Smooth muscle cell (in vitro differentiated cells): ENCODE measurements at regions not wholly inside any gene's neighbourhood (a gene's known extent, or its start where the extent isn't known, plus 50 kb on each side); places are given as distances from the start of the nearest gene placed in this dataset.

Experiments
- DNase-seq: peaks from one replicate; lab custom pipeline; 2025; ENCODE audit not compliant: unreplicated experiment; lab: John Stamatoyannopoulos, UW
- H2AFZ ChIP-seq: fragments of 200-600 bp; sonication (generic); 2 replicates; pipeline ENCODE4 v1.6.0; 2016; ENCODE audit warnings: antibody characterized with exemption, low read depth, mild to moderate bottlenecking
- H3F3A ChIP-seq: fragments of 200-600 bp; sonication (generic); 2 replicates; pipeline ENCODE4 v1.6.0; 2017; ENCODE audit warnings: antibody characterized with exemption, low read depth
- H3K27ac ChIP-seq: fragments of 200-600 bp; sonication (generic); 2 replicates; pipeline ENCODE4 v1.5.1; 2016; ENCODE audit warnings: low read depth, mild to moderate bottlenecking
- H3K27me3 ChIP-seq: fragments of 200-600 bp; sonication (generic); 2 replicates; pipeline ENCODE4 v1.6.1; 2016; ENCODE audit warnings: low read depth, mild to moderate bottlenecking
- H3K36me3 ChIP-seq: fragments of 200-600 bp; sonication (generic); 2 replicates; pipeline ENCODE4 v1.5.1; 2016; ENCODE audit warnings: low read depth
- H3K4me1 ChIP-seq: fragments of 200-600 bp; sonication (generic); 2 replicates; pipeline ENCODE4 v1.5.1; 2016; ENCODE audit warnings: low read depth
- H3K4me2 ChIP-seq: fragments of 200-600 bp; sonication (generic); 2 replicates; pipeline ENCODE4 v1.6.0; 2016; ENCODE audit warnings: mild to moderate bottlenecking
- H3K4me3 ChIP-seq: fragments of 200-600 bp; sonication (generic); 2 replicates; pipeline ENCODE4 v1.5.1; 2016; ENCODE audit warnings: mild to moderate bottlenecking
- H3K79me2 ChIP-seq: fragments of 200-600 bp; sonication (generic); 2 replicates; pipeline ENCODE4 v1.6.0; 2016; ENCODE audit warnings: low read depth, mild to moderate bottlenecking
- H3K9ac ChIP-seq: fragments of 200-600 bp; sonication (generic); 2 replicates; pipeline ENCODE4 v1.6.0; 2016; ENCODE audit warnings: low read depth
- H3K9me3 ChIP-seq: fragments of 200-600 bp; sonication (generic); replicated peaks from 2 replicates; pipeline ENCODE4 v1.5.1; 2016; ENCODE audit warnings: low read depth
- H4K20me1 ChIP-seq: fragments of 200-600 bp; sonication (generic); 2 replicates; pipeline ENCODE4 v1.6.0; 2016; ENCODE audit warnings: low read depth
- CTCF ChIP-seq: fragments of 200-600 bp; sonication (generic); IDR thresholded peaks from 2 replicates; pipeline ENCODE4 v1.5.1; 2017; ENCODE audit warnings: borderline replicate concordance, mild to moderate bottlenecking, antibody characterized with exemption; ENCODE audit not compliant: insufficient read depth, poor library complexity, severe bottlenecking
- WGBS: methylation state at CpG from one replicate; pipeline ENCODE4 v1.1.7; 2016; ENCODE audit warnings: low lambda C conversion rate; 5-methylcytosine and 5-hydroxymethylcytosine counted together

GRCh38 chr9:78884611-78885150 lies 587.8 kb downstream of the PSAT1 start:
- Histone ChIP-seq H2AFZ (no peak overlapping the region), H3K79me2 (no peaks in the 10 kb centered on the region), H3K4me3 (no peak overlapping the region), H3K4me2 (no peak overlapping the region), H3K4me1 (no peaks in the 10 kb centered on the region), H3F3A (no peaks in the 10 kb centered on the region), H4K20me1 (no peaks in the 10 kb centered on the region), H3K27ac (no peak overlapping the region), H3K9ac (no peak overlapping the region), H3K36me3 (no peaks in the 10 kb centered on the region), H3K27me3 (no peaks in the 10 kb centered on the region), H3K9me3 (no peaks in the 10 kb centered on the region)
- 98% methylated on average over 4 of the region's 4 CpGs for WGBS
- no peak for DNase-seq
- TF ChIP-seq CTCF = no peak

DNA sequence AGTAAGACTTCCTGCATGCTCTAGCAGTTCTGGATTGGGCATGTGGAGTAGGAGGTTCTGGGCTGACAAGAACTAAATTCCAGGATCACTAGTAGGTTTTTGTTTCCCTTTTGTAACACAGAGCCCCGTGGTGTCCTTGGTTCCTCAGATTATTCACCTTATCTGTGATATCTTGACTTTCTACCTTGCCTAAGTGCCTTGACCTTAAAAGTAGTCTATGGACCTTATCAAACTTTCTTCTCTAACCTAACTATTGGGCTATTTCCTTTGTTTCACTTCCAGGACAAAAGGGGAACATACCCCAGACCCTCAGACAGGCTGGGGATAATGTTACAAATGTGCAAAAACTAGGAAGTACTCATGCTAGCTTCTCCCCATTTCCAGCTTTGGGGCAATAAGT lies 595.3 kb downstream of the PSAT1 start:
- H3K4me1 ChIP-seq = no peaks in the 10 kb centered on the region
- no peak overlapping the region for H3K4me2 ChIP-seq
- H3K36me3 ChIP-seq = no peaks in the 10 kb centered on the region
- no peak overlapping the region for H3K27ac ChIP-seq
- WGBS = 72% methylated on average over 1 of the region's 1 CpG
- TF ChIP-seq CTCF = no peak
- H4K20me1 ChIP-seq = no peaks in the 10 kb centered on the region
- no peaks in the 10 kb centered on the region for H3K79me2 ChIP-seq
- H3F3A ChIP-seq = no peaks in the 10 kb centered on the region
- H3K9ac ChIP-seq = no peak overlapping the region
- no peak overlapping the region for H2AFZ ChIP-seq
- H3K27me3 ChIP-seq = no peaks in the 10 kb centered on the region
- DNase-seq = no peak
- no peaks in the 10 kb centered on the region for H3K9me3 ChIP-seq
- H3K4me3 ChIP-seq = no peak overlapping the region

GRCh38 chr9:78892769-78893168 lies 595.8 kb downstream of the PSAT1 start:
- no peaks in the 10 kb centered on the region for H4K20me1 ChIP-seq
- H3K36me3 ChIP-seq = no peaks in the 10 kb centered on the region
- H3K9ac ChIP-seq = no peak overlapping the region
- no peaks in the 10 kb centered on the region for H3K79me2 ChIP-seq
- TF ChIP-seq CTCF = no peak
- no peak overlapping the region for H2AFZ ChIP-seq
- H3K4me3 ChIP-seq = no peak overlapping the region
- H3K4me1 ChIP-seq = no peaks in the 10 kb centered on the region
- H3K4me2 ChIP-seq = no peak overlapping the region
- no peaks in the 10 kb centered on the region for H3K27me3 ChIP-seq
- DNase-seq = no peak
- no peaks in the 10 kb centered on the region for H3F3A ChIP-seq
- H3K9me3 ChIP-seq = no peaks in the 10 kb centered on the region
- H3K27ac ChIP-seq = no peak overlapping the region

GRCh38 chr9:78893774-78894401 lies 597.0 kb downstream of the PSAT1 start:
- no peak for DNase-seq
- no peaks in the 10 kb centered on the region for H3F3A ChIP-seq
- no peak overlapping the region for H2AFZ ChIP-seq
- TF ChIP-seq CTCF = no peak
- no peak overlapping the region for H3K27ac ChIP-seq
- no peaks in the 10 kb centered on the region for H3K27me3 ChIP-seq
- H3K36me3 ChIP-seq = no peaks in the 10 kb centered on the region
- no peaks in the 10 kb centered on the region for H3K79me2 ChIP-seq
- WGBS = 78% methylated on average over 2 of the region's 2 CpGs
- no peak overlapping the region for H3K4me2 ChIP-seq
- H3K4me3 ChIP-seq = no peak overlapping the region
- H3K4me1 ChIP-seq = no peaks in the 10 kb centered on the region
- H4K20me1 ChIP-seq = no peaks in the 10 kb centered on the region
- H3K9ac ChIP-seq = no peak overlapping the region
- H3K9me3 ChIP-seq = no peaks in the 10 kb centered on the region
